Epidermal melanocyte (primary cell): ENCODE measurements at regions not wholly inside any gene's neighbourhood (a gene's known extent, or its start where the extent isn't known, plus 50 kb on each side); places are given as distances from the start of the nearest gene placed in this dataset.
"Not testable (repeated sequence)": the region's sequence is repeated elsewhere in the genome, so short reads cannot be mapped to it uniquely, and the experiment has no call there.

Experiments
- DNase-seq: peaks from one replicate; pipeline ENCODE4 v3.0.0; 2011; ENCODE audit warnings: low spot score; ENCODE audit not compliant: insufficient read length

GRCh38 chr12:88720785-88721650 lies 140.7 kb upstream of the KITLG start:
- no peak for DNase-seq

- DNase-seq, result no peak
Measured at GRCh38 chr12:88720231-88720630, 140.0 kb upstream of the KITLG start.

- DNase-seq, result no peak
Measured at GRCh38 chr12:88717188-88717587, 136.9 kb upstream of the KITLG start.

- no peak for DNase-seq
Measured at GRCh38 chr12:88716240-88716639, 136.0 kb upstream of the KITLG start.

GRCh38 chr12:88715673-88716072 lies 135.4 kb upstream of the KITLG start:
- DNase-seq, result no peak

GRCh38 chr12:88714263-88714882 lies 134.1 kb upstream of the KITLG start:
- not testable (repeated sequence) for DNase-seq

GRCh38 chr12:88707800-88708199 lies 127.5 kb upstream of the KITLG start:
- DNase-seq, result no peak

- no peak for DNase-seq
Measured at GRCh38 chr12:88706286-88706685, 126.0 kb upstream of the KITLG start.

- no peak for DNase-seq
Measured at GRCh38 chr12:88703790-88704189, 123.5 kb upstream of the KITLG start.

- peak; percentile 23 for DNase-seq
Measured at GRCh38 chr12:88698471-88698870, 118.2 kb upstream of the KITLG start.

- no peak for DNase-seq
Measured at GRCh38 chr12:88693837-88694445, 113.7 kb upstream of the KITLG start.

GRCh38 chr12:88691811-88692210 lies 111.5 kb upstream of the KITLG start:
- DNase-seq, result no peak

GRCh38 chr12:88684610-88685009 lies 104.3 kb upstream of the KITLG start:
- DNase-seq, result no peak

GRCh38 chr12:88684170-88684569 lies 103.9 kb upstream of the KITLG start:
- DNase-seq, result no peak

GRCh38 chr12:88683628-88684027 lies 103.4 kb upstream of the KITLG start:
- no peak for DNase-seq

- no peak for DNase-seq
Measured at GRCh38 chr12:88681271-88681670, 101.0 kb upstream of the KITLG start.

- no peak for DNase-seq
Measured at GRCh38 chr12:88677464-88677863, 97.2 kb upstream of the KITLG start.

GRCh38 chr12:88667615-88668014 lies 87.3 kb upstream of the KITLG start:
- not testable (repeated sequence) for DNase-seq

GRCh38 chr12:88665071-88665470 lies 84.8 kb upstream of the KITLG start:
- no peak for DNase-seq

- DNase-seq, result no peak
Measured at GRCh38 chr12:88662961-88663360, 82.7 kb upstream of the KITLG start.

- no peak for DNase-seq
Measured at GRCh38 chr12:88662093-88662492, 81.8 kb upstream of the KITLG start.

- no peak for DNase-seq
Measured at GRCh38 chr12:88658009-88658408, 77.7 kb upstream of the KITLG start.
